ENCODE measurements at regions not wholly inside any gene's neighbourhood (a gene's known extent, or its start where the extent isn't known, plus 50 kb on each side); places are given as distances from the start of the nearest gene placed in this dataset.
"Not testable (repeated sequence)": the region's sequence is repeated elsewhere in the genome, so short reads cannot be mapped to it uniquely, and the experiment has no call there.

DNA sequence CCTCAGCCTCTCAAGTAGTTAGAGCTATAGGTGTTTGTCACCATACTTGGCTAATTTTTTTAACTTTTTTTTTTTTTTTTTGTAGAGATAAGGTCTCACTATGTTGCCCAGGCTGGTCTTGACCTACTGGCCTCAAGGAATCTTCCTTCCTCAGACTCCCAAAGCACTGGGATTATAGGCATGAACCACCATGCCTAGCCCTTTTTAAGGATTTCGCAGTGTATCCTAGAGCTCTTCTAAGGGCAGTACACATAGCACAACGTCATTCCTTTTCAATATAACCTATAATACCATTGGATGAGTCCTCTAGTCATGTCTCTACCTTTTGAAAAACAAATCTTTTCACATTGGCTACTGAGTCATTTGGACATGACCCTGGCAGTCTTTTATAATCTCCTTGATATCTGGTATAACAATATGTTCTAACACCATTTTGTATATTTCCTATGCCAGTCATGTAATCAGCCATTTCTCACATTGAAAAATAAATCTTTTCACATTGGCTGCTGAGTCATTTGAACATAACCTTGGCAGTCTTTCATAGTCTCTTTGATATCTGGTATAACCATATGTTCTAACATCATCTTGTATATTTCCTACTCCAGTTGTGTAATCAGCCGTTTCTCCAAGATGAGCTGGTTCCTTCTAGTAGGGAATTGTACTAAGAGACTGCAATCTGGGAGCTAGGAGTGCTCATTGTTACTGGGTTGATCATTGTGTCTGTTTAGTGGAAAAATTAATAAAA is 944.7 kb downstream of the MCTP2 start:
- DNase-seq = no peak

DNA sequence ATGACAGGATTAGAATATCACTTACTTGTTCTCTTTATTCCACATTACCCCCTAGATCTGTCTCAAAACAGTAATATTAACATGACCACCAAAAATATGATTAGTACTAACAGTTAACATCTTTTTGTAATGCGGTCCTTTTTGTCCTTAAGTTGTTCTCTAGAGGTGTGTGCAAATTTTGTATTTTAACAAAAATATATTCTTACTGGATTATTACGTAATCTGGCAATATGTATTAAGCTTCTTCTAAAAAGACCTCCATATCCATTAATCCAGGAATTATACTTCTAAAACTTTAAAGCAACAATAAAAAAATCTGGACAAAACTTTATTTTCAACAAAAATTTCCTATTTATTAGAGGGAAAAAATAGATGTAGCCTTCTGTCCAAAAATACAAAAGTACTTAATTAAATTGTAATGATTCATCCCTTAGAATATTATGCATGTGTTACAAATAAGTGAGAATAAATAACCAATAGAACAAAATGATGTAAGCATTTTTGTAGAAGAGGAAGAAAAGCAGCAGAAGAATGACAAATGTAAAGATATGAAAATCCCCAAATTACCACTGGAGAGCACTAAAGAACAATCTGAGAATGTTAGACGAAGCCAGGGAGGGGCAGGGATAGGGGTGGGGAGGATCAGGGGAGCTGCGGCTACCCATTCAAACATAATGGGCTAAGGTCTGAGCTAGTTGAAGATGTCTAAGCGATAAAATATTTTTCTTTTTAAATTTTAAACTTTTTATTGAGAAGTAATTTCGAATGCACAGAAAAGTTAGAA is 945.6 kb downstream of the MCTP2 start:
- DNase-seq = no peak

DNA sequence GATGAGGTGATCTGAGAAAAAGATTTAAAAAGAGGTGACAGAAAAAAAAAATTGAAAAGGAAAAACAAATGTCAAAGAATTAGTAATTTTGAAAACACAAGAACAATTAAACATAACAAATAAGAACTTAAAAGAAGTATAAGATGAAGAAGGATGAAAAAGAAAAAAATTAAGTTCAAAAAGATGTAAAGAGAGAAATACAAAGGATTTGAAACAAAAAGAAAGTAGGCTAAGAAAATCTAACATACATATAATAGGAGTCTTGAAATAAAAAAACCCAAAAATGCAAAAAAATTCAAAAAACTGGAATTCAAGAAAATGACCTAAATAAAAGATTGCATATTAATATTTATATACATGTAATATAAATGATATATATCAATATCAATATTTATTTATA is 949.2 kb downstream of the MCTP2 start:
- no peak for DNase-seq

DNA sequence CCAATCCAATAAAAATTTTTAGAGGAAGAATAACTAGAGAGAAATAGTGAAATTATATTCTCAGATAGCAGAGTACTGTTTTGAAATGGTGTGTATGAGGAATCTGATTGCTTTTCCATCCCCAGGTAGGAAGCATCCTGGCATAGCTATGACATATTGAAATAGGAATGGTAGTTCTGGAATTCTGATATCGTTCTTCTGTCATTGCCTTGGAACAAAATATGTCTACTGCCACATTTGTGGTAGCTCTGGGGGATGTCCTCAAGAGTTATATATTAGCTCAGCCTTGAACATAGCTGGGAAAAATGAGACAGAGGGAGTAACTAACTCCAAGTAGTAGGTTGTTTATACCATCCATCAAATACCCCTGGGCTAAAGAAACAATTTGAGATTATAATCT is 950.7 kb downstream of the MCTP2 start:
- DNase-seq = no peak

DNA sequence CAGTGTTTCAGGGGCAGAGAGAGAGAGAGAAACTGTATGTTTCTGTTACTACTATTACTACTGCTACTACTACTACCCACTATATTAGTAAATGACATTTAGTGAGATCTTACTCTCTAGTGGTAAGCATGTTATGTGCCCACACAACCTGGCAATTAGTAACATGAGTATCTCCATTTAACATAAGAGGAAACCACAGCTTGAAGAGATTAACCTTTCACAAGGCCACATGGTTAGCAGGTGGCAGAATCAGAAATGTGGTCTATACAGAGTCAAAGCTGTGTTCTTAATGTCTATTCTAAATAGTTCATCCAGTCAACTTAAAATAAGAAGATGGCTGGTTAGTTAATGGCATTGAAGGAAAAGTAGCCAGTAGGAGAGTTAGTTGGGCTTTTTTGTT is 961.6 kb downstream of the MCTP2 start:
- no peak for DNase-seq

DNA sequence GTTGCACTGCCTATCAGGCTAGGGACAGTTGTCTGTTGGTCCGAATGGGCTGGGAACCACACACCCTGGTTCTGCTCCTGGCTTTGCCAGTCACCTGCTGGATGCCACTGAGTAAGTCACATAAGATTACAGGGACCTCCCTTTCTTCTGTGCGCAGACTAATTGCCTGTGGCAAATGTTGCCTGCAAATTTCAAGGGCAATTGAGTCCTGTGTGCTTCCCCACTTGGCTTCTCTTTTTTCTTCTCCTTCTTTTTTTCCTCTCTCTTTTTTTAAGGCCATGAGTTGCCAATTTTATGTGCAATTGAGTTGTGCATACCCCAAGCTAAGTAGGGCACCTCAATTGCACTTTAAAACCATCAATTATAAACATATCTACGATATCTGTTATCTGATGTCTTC is 963.4 kb downstream of the MCTP2 start:
- no peak for DNase-seq

DNA sequence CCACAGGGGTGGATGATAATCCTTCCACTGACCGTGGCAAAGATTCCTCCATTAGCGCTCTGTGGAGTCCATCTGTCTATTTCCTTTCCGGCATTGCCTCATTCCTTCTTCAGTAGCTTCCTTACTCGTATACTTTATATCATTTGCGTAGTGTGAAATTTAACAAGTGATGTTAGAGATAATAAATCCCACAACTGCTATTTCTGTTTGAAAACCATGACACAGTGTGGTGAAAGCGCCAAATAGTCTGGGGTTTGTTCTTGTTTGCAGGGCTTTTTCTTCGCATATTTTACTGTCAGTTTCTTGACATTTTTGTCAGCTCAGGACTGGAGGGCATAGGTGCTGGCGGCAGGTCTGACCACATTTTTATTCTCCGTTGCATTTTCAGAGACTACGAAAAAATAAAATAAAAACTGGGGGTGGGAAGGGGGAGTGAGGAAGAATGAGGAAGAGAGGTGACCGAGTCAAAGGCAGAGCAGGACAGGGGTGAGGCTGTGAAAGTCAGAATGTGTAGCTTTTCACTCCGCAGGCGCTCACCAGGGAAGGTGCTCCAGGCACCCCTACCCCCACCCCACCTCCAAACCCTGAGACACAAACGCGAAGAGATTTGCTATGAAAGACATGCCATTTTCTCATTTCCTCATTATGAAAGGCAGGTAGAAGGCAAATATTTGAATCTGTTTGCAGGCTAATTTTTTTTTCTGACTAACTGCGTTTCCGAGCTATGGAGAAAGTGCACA is 965.0 kb downstream of the MCTP2 start:
- DNase-seq = no peak

DNA sequence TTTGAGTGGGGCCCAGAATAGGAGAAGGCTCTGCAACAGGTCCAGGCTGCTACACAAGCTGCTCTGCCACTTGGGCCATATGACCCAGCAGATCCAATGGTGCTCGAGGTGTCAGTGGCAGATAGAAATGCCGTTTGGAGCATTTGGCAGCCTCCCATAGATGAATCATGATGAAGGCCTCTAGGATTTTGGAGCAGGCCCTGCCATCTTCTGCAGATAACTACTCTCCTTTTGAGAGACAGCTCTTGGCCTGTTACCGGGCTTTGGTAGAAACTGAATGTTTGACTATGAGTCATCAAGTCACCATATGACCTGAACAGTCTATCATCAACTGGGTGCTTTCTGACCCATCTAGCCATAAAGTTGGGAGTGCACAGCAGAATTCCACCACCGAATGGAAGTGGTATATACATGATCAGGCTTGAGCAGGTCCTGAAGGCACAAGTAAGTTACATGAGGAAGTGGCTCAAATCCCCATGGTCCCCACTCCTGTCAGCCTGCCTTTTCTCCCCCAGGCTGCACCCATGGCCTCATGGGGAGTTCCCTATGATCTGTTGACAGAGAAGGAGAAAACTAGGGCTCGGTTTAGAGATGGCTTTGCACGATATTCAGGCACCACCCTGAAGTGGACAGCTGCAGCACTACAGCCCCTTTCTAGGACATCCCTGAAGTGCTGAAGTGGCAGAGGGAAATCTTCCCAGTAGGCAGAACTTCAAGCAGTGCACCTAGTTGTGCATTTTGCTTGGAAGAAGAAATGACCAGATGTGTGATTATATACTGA is 971.4 kb downstream of the MCTP2 start:
- DNase-seq = no peak

DNA sequence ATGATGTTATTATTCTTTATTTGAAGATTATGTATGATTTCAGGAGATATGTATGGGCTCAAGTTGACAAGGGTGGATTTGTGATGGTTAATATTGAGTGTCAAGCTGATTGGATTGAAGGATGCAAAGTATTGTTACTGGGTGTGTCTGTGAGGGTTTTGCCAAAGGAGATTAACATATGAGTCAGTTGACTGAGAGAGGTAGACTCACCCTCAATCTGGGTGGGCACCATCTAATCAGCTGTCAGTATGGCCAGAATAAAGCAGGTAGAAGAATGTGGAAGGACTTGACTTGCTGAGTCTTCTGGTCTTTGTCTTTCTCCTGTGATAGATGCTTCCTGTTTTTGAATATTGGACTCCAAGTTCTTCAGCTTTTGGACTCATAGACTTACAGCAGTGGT is 973.7 kb downstream of the MCTP2 start:
- DNase-seq = no peak

DNA sequence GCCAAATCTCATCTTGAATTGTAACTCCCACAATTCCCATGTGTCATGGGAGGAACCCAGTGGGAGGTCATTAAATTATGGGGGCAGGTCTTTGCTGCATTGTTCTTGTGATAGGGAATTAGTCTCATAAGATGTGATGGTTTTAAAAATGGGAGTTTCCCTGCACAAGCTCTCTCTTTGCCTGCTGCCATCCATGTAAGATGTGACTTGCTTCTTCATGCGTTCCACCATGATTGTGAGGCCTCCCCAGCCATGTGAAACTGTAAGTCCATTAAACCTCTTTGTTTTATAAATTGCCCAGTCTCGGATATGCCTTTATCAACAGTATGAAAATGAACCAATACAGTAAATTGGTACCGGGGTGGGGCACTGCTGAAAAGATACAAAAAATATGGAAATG is 974.5 kb downstream of the MCTP2 start:
- DNase-seq = not testable (repeated sequence)

DNA sequence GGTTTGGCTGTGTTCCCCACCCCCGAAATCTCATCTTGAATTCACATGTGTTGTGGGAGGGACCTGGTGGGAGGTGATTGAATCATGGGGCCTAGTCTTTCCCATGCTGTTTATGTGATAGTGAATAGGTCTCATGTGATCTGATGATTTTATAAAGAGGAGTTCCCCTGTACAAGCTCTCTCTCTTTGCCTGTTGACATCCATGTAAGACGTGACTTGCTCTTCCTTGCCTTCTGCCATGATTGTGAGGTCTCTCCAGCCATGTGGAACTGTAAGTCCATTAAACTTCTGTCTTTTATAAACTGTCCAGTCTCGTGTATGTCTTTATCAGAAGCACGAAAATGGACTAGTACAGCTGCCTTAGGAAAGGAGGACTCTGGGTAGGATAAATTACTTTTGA is 976.7 kb downstream of the MCTP2 start:
- DNase-seq = no peak

DNA sequence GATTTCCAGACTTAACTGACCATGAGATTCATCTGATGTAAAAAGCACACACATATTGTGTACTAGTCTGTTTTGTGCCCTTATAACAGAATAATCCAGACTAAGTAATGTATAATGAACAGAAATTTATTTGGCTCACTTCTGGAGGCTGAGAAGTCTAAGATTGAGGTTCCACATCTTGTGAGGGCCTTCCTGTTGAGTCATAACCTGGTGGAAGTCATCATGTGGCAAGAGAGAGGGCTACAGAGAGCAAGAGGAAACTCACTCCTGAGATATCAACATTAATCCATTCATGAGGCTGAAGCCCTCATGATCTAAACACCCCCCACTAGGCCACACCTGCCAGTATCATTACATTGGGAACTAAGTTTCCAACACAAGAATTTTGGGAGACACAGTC is 977.6 kb downstream of the MCTP2 start:
- DNase-seq = no peak

DNA sequence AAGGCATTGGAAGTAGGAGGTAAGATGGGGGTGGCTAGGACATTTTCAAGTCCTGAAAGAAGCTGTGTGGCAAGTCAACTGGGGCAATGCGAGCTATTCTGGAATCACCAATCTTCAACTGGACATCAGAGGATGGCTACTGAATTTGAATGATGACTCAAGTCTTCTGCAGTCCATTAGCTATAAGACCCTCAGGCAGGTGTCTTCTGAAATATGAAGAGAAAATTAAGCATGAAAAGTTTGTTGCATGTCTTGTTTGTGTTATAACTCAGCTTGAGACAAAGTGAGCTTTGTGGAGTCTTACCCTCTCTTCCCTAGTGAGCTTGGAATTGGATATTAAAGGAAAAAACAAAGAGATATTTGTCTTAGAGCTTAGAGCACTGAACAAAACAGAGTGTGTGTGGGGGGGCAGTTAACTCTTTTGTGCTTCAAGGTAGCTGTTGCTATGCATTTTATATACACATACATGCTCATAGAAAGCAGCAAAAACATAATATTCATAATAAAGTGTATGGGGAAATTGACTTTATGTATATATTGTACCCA is 979.1 kb downstream of the MCTP2 start:
- DNase-seq = no peak

DNA sequence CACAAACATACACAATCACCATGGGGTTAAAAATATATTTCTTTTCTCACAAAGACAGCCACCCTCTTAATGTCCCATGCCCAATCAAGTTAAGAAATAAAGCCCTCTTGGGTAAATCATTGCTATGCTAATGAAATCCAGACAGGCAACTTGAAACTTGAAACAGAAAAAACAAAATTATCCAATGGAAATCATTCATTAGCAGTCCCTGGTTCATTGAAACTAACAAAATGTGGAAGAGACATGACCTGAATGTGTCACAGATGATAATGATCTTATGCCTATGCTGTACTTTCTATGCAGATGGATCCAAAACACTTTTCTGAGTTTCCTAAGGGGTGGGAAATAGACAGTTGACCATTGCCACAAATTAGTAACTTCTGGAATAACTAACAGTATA is 983.7 kb downstream of the MCTP2 start:
- no peak for DNase-seq

DNA sequence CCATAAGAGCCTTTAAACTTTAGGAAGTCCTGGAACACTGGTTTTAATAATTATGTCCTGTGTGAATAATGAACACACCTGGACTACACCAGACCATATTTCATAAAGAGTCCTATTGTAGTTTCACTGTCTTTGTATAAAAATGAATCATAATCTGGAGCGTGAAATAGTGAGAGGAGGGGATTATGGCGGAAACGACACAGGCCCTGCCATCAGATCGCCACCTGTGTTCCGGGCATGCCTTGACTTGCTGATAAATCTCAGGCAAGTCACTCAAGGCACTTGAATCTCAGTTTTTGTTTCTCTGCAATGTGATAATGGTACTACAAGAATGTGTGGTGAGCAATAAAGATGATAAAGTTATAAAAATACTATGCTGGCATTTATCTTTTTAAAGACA is 995.5 kb downstream of the MCTP2 start:
- DNase-seq = no peak

DNA sequence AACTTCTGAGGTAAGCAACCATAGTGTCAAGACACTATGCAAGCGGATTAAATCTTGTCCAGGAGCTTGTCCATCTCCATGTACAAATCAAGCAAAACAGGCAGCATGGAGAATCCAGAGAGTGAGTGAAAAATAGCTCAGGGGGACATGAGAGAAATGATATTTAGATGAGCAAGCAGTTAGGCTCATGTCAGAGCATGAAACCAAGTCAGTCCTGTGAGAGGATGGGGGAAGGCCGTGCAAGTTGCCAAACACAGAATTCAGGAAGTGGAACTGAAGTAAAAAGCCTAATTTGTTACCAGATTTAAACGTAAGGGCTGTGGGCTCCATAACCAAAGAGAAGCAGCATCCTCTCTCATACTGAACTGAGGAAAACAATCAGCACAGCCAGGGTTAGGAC is 995.9 kb downstream of the MCTP2 start:
- no peak for DNase-seq

DNA sequence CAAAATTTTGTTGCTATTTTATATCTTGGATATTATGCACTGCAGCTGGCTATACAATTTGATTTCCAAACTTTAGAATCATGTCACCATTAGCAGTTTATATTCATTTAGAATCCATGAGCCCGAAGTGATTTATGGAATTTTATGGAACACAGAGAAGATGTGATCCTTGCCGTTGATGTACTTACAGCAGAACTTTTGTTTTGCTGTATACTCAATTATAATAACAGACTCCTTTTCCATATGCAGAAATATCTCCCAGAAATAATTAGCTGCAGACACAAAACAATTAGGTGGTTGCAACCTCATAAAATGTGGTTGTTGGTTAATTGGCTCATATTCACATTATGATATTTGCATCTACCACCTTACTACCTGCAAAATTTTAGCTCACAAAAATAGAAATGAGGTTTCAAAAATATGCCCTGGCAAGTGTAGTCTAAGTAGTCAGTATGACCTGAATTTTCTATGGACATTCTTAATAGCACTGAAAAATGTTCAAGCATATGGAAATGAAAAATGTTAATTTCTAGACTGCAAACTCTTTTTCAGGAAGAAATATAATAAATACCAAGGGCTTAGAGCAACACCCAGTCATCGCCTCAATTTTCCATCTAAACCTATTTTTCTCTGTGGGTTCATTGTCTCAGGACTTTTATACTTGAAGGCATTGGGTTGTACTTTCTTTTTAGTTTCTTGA is 997.6 kb downstream of the MCTP2 start:
- DNase-seq = no peak

DNA sequence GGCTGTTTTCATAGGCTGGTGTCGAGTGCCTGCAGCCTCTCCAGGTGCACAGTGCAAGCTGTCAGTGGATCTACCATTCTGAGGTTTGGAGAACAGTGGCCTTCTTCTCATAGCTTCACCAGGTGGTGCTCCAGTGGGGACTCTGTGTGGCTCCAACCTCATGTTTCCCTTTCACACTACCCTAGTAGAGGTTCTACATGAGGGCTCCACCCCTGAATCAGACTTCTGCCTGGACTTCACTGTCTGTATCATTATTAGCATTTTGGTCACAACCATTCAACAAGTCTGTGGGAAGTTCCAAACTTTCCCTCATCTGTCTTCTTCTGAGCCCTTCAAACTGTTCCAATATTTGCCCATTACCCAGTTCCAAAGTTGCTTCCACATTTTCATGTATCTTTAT is 1003.7 kb downstream of the MCTP2 start:
- DNase-seq = no peak

DNA sequence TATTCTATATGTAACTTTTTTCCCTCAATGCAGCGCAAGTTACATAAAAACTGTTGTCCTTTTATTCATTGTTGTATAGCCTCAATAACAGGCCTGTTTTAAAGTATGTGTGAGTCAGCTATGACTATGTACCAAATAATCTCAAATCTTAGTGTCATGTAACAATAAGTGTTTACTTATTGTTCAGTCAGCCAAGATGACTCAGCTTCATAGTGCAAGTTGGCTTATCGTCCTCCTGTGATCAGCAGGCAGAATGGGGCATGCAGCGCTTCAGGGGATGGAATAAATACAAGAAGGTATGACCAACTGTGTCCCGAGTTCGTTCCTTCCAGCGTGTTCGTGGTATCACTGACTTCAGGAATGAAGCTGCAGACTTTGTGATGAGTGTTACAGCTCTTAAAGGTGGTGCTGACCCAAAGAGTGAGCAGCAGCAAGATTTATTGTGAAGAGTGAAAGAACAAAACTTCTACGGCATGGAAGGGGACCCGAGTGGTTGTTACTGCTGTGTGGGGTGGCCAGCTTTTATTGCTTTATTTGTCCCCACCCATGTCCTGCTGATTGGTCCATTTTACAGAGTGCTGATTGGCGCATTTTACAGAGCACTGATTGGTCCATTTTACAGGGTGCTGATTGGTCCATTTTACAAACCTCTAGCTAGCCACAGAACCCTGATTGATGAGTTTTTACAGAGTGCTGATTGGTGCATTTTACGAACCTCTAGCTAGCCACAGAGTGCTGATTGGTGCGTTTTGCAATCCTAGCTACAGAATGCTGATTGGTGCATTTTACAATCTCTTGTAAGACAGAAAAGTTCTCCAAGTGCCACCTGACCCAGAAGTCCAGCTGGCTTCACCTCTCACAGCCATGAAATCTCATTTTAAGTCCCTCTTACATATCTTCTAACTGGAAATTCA is 1016.0 kb downstream of the MCTP2 start:
- no peak for DNase-seq

DNA sequence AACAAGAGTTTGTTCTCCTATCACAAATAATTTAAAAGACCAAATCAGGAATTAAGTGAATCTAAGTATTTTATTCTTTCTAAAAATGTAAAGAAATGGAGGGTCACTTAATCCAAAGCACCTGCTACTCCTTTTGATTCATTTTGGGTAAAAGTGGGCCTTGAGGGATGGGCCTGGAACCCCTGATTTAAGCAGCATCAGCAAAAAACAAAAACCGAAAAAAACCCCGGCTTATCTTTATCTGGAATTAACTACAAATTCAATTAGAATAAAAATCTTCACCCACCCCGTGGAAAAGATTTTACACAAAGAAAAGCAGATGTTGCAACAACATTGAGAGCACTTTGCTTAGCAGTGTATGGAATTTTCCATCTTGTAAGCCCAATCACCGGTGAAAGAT is 1018.2 kb downstream of the MCTP2 start:
- DNase-seq = no peak

Measured in right lung (tissue), 2 donors.